ENCODE measurements at regions not wholly inside any gene's neighbourhood (a gene's known extent, or its start where the extent isn't known, plus 50 kb on each side); places are given as distances from the start of the nearest gene placed in this dataset.

DNA sequence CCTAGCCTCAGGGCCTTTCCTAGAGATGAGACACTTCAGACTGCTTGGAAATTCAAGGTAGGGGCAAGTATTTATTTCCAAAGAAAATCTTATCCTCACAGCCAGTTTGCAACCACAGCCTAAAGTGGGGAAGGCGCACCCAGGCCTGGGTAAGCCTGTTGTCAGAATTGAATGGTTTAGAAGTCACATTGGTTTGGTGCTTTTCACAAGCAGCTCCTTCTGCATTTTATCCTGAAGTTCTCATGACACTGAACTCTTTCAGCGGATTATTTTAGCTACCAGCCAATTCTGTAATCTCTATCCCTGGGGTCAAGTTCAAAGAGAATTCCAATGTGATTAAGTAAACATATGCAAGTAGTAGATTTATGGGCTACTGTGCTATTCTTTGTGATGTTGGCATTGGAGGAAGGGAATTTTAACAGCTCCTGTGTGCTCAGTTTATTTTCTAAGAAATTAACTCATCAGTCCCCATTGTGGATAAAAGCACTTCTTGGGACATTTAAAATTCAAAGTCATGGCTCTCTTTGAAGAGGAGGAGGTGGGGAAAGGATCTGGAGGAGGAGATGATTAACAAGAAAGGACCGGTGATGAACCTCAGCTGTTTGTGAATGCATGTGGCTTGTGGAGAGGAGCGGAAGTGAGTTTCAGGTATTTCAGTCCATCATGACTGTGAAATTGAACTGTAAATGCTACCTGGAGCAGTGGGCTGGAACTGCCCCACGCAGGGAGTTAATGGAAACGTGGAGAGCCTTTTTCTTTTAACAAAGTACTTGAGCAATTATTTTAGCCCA lies 90.2 kb upstream of the CACUL1 start:
- Mint-ChIP-seq H3K9me3 (peaks cover under 1% of the 10 kb centered on the region), H3K27me3 (peaks cover 3% of the 10 kb centered on the region), H3K36me3 (ENCODE audit: low read depth) (no peaks in the 10 kb centered on the region), H3K4me3 (no peak overlapping the region), H3K27ac (no peak overlapping the region), H3K4me1 (ENCODE audit: low read depth) (peaks cover 9% of the 10 kb centered on the region)
- no peak for DNase-seq

DNA sequence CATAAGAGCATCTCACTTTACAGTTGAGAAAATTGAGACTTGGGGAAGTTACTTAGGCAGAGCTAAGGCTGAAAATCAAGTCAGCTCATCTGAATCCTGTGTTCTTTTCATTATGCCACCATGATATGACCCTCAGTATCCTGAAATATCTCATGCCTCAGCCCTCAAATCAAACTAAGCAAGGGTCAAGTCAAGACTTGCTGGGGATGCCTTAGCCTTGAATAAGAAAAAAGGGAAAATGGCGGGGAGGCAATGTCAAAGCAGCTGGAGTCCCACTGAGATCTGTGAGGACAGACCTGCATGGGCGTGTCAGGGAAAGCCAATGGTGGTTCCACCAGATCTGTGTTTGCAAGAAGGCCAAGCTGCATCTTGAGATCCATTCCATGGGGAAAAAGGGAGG lies 91.0 kb upstream of the CACUL1 start:
- H3K9me3 Mint-ChIP-seq = no peaks in the 10 kb centered on the region
- H3K4me1 Mint-ChIP-seq (ENCODE audit: low read depth) = peaks cover under 1% of the 10 kb centered on the region
- no peaks in the 10 kb centered on the region for H3K36me3 Mint-ChIP-seq (ENCODE audit: low read depth)
- no peak for DNase-seq
- no peak overlapping the region for H3K27ac Mint-ChIP-seq
- H3K4me3 Mint-ChIP-seq = no peak overlapping the region
- peaks cover 3% of the 10 kb centered on the region for H3K27me3 Mint-ChIP-seq

DNA sequence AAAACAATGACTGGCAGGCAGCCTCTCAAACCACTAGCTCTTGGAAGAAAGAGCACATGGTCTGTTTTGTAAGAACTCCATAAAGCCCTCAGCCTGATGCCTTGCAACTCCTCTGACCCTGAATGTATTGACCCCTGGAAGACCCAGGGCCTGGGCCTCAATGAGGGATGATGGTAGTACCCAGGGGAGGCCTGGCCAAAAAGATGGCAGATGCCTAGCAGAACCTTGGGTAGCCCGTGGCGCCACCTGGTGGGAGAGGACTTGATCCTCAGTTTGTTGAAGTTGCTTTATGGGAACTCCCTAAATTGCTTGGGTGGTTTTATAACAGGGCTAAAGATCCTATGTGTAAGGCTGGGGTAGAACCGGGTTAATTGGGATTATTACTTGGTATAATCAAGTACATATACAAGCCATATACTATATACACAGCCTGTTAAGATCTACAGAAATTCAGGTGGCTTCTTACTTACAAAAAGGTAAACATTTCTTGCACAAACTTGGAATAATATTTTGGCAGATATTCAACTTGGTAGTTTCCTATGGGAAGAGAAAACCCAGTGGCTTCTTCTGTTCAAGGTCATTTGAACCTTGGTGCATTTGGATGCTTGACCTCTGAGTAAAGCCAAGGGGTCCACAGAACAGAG lies 95.8 kb upstream of the CACUL1 start:
- Mint-ChIP-seq H3K4me1 (ENCODE audit: low read depth) (no peaks in the 10 kb centered on the region), H3K27me3 (peaks cover 3% of the 10 kb centered on the region), H3K27ac (no peak overlapping the region), H3K9me3 (no peaks in the 10 kb centered on the region), H3K36me3 (ENCODE audit: low read depth) (no peaks in the 10 kb centered on the region), H3K4me3 (no peak overlapping the region)
- DNase-seq = peak; percentile 79

DNA sequence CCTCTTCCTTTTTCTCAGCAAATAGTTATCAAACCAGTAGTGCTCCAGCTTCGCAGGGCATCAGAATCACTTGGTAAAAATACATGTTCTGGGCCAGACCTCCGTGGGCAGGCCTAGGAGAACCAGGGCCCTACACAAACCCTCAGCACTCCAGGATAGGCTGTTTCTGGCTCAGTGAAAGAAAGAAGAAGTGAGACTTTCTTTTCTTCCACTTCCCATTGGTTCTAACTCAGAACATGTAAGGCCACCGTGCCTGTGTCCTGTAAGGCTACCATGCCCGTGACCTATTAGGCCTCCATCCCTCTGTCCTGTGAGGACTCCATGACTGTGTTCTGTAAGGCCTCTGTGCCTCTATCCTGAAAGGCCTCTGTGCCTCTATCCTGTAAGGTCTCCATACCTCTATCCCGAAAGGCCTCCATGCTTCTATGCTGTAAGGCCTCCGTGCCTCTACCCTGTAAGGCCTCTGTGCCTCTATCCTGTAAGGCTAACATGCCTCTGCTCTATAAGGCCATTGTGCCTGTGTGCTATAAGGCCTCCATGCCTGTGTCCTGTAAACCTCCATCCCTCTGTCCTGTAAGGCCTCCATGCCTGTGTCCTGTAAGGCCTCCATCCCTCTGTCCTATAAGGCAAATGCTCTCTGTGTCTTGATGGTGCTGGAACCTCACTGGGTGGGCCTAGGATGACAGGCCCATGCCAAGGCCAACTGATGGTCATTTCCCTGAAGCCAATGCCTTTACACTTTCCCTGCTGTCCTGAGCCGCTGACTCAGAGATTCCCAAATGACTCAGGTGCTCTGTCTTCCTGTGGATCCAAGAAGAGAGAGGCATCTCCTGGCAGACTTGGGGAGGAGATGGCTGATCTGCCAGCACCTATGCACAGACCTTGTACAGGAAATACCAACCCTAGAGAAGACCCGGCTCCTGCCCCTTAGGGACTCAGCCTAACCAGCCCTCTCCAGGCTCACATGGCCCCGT lies 96.6 kb upstream of the CACUL1 start:
- Mint-ChIP-seq H3K27ac (no peak overlapping the region), H3K9me3 (no peaks in the 10 kb centered on the region), H3K4me1 (ENCODE audit: low read depth) (no peaks in the 10 kb centered on the region), H3K4me3 (no peak overlapping the region), H3K27me3 (no peaks in the 10 kb centered on the region), H3K36me3 (ENCODE audit: low read depth) (no peaks in the 10 kb centered on the region)
- DNase-seq = no peak

DNA sequence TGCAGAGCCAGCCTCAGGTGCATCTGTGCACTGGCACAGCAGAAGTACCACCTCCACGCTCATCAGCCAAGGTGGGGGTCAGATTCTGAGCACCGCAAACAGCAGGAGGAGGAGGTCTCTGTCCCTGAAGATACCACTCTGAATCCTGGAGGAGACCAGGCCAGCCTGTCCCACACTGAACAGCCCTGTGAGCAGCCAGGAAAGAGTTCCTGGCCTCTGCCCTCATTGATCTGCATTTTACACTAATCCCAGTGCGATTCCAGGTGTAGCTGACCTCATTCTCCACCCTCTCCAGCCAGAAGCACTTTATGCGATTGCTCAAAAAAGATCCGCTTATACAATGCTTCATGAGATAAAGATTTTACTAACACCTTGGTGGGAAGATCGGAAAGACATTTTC lies 99.1 kb upstream of the CACUL1 start:
- no peaks in the 10 kb centered on the region for H3K9me3 Mint-ChIP-seq
- no peak overlapping the region for H3K27ac Mint-ChIP-seq
- no peaks in the 10 kb centered on the region for H3K4me1 Mint-ChIP-seq (ENCODE audit: low read depth)
- no peak for DNase-seq
- H3K36me3 Mint-ChIP-seq (ENCODE audit: low read depth) = no peaks in the 10 kb centered on the region
- no peak overlapping the region for H3K4me3 Mint-ChIP-seq
- H3K27me3 Mint-ChIP-seq = no peaks in the 10 kb centered on the region

DNA sequence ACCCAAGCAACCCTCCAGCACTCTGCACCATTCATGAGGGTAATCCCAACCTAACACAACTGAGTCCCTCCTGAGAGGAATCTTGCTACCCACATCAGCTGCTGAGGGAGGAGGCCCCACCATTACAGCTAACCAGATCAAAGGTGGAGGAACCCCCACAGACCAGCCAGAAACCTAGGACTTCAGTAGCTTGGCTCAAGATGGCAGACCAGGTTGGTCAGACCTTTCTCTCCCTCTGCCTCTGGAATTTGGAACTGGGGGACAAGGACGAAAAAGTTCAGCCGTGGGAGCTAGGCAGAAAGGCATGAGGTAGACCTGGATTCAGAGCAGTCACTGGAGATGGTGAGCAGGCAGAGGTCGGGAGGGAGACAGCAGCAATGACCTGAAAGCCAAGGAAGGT lies 101.3 kb upstream of the CACUL1 start:
- H3K36me3 Mint-ChIP-seq (ENCODE audit: low read depth) = no peaks in the 10 kb centered on the region
- no peaks in the 10 kb centered on the region for H3K27me3 Mint-ChIP-seq
- no peak overlapping the region for H3K27ac Mint-ChIP-seq
- H3K9me3 Mint-ChIP-seq = no peaks in the 10 kb centered on the region
- DNase-seq = no peak
- H3K4me3 Mint-ChIP-seq = no peak overlapping the region
- H3K4me1 Mint-ChIP-seq (ENCODE audit: low read depth) = no peaks in the 10 kb centered on the region

DNA sequence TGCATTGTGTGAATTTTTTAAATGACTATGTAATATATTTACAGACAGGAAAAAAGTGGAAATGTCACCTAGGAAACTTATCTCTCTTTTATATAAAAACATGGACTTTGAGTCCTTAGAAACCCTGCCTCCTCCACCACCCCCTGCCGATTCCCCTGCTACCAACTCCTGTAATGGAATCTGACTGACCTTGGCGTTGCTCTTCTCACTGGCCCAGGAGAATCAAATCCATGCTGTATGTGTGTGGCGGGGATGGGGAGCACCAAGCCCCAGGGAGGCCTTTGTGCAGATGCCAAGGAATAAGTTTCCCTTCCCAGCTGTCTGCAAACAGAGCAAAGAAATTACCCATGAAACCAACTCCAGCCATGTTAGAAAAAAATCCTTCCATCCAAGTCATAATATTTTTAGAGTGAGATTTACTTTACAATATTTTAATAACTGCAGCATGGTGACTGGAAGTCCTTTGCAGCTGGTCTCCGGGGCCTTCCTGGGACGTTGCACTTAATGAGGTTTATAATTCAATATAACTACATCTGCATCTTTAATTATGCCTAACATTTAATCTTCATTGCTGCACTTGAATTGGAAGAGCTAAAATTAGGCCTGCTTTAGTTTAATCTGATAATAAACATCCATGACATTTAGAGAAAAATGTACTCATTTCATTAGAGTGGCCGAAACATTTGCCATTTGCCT lies 111.4 kb upstream of the CACUL1 start:
- DNase-seq = no peak
- H3K4me3 Mint-ChIP-seq = no peak overlapping the region
- no peak overlapping the region for H3K27ac Mint-ChIP-seq
- H3K9me3 Mint-ChIP-seq = peaks cover 2% of the 10 kb centered on the region
- no peaks in the 10 kb centered on the region for H3K4me1 Mint-ChIP-seq (ENCODE audit: low read depth)
- H3K36me3 Mint-ChIP-seq (ENCODE audit: low read depth) = no peaks in the 10 kb centered on the region
- H3K27me3 Mint-ChIP-seq = peaks cover 25% of the 10 kb centered on the region

DNA sequence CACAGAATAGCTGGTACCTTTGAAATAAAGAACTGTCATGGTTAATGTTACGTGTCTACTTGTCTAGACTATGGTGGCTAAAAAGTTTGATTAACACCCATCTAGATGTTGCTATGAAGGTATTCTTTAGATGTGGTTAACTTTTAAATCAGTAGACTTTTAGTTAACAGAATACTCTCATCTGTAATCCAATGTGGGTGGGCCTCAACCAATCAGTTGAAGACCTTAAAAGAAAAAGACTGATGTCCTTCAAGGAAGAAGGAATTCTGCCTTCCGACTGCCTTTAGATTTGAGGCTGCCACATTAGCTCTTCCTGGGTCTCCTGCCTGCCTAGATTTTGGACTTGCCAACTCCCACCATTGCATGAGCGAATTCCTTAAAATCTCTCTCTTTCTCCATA lies 113.0 kb upstream of the CACUL1 start:
- H3K27ac Mint-ChIP-seq = no peak overlapping the region
- no peak for DNase-seq
- H3K9me3 Mint-ChIP-seq = no peaks in the 10 kb centered on the region
- H3K4me1 Mint-ChIP-seq (ENCODE audit: low read depth) = no peaks in the 10 kb centered on the region
- peaks cover 24% of the 10 kb centered on the region for H3K27me3 Mint-ChIP-seq
- H3K36me3 Mint-ChIP-seq (ENCODE audit: low read depth) = no peaks in the 10 kb centered on the region
- no peak overlapping the region for H3K4me3 Mint-ChIP-seq

DNA sequence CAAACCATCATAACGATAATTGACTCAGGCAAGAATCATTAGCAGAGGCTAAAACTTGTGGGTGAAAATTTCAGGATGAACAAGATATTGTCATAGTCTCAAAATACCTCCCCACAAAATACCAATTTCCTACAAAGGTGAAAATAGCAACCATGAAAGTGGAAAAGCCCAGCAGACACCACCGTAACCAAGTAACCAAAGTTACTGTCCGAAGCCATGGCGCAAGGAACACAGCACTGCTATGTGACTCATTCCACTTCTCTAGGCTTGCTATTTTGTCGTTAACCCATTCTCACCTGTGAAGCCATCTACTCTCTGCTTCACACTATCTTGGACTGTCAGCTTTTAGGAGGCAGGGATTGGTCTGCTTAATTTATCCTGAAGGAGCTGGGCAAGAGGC lies 113.8 kb upstream of the CACUL1 start:
- Mint-ChIP-seq H3K4me3 (no peak overlapping the region), H3K27ac (no peak overlapping the region), H3K9me3 (no peaks in the 10 kb centered on the region), H3K36me3 (ENCODE audit: low read depth) (no peaks in the 10 kb centered on the region), H3K27me3 (peaks cover 30% of the 10 kb centered on the region), H3K4me1 (ENCODE audit: low read depth) (no peaks in the 10 kb centered on the region)
- no peak for DNase-seq

DNA sequence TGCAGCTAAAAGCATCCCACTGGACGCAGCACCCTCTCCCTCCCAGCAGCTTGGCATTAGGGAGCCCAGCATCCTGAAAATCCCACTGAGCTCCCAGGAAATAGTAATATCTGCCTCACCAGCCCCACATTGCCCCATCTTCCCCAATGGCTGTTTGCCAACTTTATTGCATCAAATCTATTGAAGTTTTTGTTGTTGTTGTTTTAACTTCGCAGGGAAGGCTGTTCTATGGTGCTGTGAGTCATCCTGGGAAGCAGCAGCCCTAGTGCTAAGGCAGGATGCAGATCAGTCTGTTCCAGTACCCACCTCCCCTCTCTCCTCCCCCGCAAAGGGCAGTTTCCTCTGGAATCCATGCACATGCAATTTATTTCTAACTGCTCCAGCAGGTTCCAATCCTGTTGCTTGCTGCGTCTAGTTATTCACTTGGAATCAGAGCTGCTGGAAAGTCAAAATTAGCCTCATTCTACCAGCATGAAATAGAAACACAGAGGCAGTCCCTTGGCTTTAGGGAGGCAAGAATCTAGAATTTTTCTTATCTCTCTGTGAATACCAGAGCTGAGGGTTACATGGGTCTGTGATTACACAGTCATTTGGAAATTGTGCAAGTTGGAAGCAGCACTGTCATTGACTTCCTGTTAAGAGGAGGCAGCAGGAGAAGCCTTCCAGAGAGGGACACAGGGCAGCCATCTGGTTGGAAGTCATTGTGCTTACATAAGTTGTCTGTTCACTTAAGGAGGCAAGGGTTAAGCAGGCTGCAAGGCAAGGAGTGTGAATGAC lies 115.9 kb upstream of the CACUL1 start:
- Mint-ChIP-seq H3K36me3 (ENCODE audit: low read depth) (no peaks in the 10 kb centered on the region), H3K4me3 (no peak overlapping the region), H3K27ac (no peak overlapping the region), H3K27me3 (peaks cover 37% of the 10 kb centered on the region), H3K4me1 (ENCODE audit: low read depth) (no peaks in the 10 kb centered on the region), H3K9me3 (no peaks in the 10 kb centered on the region)
- DNase-seq = no peak

DNA sequence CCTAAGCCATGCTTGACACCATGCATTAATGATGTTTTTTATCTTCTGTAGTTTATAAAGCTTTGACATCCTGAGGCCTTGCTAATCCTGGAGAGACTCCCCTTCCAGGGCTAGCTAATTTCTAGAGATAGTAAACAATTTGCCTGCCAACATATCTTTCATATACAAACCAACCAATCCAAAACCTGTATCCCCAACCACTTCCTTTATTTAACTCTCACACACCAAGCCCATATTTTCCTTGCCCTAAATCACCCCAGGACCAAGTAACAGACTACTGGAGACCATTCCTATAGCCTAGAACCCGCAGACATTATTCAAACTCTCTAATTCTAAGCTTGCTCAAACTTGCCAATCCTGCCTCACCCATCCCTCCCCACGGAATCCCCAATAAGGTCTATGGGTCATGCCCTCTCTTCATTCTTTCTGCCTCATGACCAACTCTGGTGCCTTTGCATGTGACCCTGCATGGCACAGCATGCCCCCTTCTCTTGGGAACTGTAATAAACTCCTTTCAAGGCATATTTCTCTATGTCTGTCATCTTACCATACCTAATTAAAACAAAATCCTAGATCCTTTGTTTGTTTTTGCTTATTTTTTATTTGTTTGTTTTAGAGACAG lies 116.6 kb upstream of the CACUL1 start:
- Mint-ChIP-seq H3K27me3 (peaks cover 42% of the 10 kb centered on the region), H3K27ac (no peak overlapping the region), H3K4me3 (no peak overlapping the region), H3K36me3 (ENCODE audit: low read depth) (no peaks in the 10 kb centered on the region), H3K4me1 (ENCODE audit: low read depth) (no peaks in the 10 kb centered on the region), H3K9me3 (no peaks in the 10 kb centered on the region)
- no peak for DNase-seq

DNA sequence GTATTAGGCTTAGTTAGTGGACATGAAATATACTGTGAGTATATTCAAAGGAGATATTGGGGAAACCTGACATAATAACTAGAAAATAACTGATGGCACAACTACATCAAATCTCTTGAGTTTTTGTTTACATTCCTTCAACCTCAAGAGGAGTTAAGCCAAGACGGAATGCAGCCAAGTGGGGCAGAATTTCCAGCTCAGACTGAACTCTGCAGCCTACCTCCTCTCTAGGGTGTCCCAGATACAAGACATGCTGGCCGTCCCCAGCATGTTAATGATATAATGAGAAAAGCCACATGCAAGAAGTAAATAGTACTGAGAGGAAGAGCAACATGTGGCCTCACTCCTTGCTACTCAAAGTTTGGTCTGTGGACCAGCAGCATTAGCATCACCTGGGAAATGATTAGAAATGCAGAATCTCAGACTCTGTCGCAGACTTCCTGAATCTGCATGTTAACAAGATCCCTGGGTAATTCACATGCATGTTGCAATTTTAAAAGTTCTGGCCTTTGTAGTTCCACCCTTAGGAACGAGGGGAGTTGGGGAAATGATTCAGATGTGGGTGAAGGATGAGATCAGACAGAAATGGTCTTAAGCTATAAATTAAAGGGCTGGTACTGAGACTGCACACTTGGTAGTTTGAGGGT lies 118.4 kb upstream of the CACUL1 start:
- Mint-ChIP-seq H3K9me3 (no peaks in the 10 kb centered on the region), H3K36me3 (ENCODE audit: low read depth) (no peaks in the 10 kb centered on the region), H3K27ac (no peak overlapping the region), H3K27me3 (peaks cover 48% of the 10 kb centered on the region), H3K4me3 (no peak overlapping the region), H3K4me1 (ENCODE audit: low read depth) (no peaks in the 10 kb centered on the region)
- no peak for DNase-seq

DNA sequence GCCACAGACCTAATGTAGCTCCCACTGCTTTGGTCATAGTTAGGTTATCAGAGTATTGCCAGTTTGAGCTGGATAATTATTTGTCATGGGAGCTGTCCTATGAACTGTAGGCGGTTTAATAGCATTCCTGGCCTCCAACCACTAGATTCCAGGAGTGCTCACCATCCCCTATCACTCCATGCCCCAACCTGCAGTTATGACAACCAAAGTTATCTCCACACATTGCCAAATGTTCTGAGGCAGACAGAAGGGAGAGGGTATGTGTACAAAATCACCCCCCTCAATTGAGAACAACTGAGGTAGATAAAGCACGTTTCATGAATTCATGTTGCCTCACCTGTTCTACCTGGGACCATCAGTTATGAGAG lies 119.0 kb upstream of the CACUL1 start:
- Mint-ChIP-seq H3K27ac (no peak overlapping the region), H3K36me3 (ENCODE audit: low read depth) (no peaks in the 10 kb centered on the region), H3K4me1 (ENCODE audit: low read depth) (no peaks in the 10 kb centered on the region), H3K4me3 (no peak overlapping the region), H3K27me3 (peaks cover 48% of the 10 kb centered on the region), H3K9me3 (no peaks in the 10 kb centered on the region)
- no peak for DNase-seq

All from activated T-cell treated with anti-CD3 and anti-CD28 coated beads, Interleukin-2, amount 50 U/mL, for 24 hours (primary cell).